ENCODE measurements at regions not wholly inside any gene's neighbourhood (a gene's known extent, or its start where the extent isn't known, plus 50 kb on each side); places are given as distances from the start of the nearest gene placed in this dataset.
"Not testable (repeated sequence)": the region's sequence is repeated elsewhere in the genome, so short reads cannot be mapped to it uniquely, and the experiment has no call there.

- DNase-seq = no peak
These were observed 158.3 kb downstream of the MTX2 start for GRCh38 chr2:176427549-176427948.

GRCh38 chr2:176428944-176429469 lies 159.8 kb downstream of the MTX2 start:
- DNase-seq = not testable (repeated sequence)

GRCh38 chr2:176432434-176432833 lies 163.2 kb downstream of the MTX2 start:
- no peak for DNase-seq

GRCh38 chr2:176435729-176436128 lies 166.5 kb downstream of the MTX2 start:
- DNase-seq = no peak

GRCh38 chr2:176443946-176444345 lies 174.7 kb downstream of the MTX2 start:
- DNase-seq = no peak

- DNase-seq = no peak
These were observed 176.7 kb downstream of the MTX2 start for GRCh38 chr2:176445956-176446355.

- no peak for DNase-seq
These were observed 177.6 kb downstream of the MTX2 start for GRCh38 chr2:176446718-176447414.

GRCh38 chr2:176447616-176448015 lies 178.4 kb downstream of the MTX2 start:
- DNase-seq = no peak

GRCh38 chr2:176449852-176450251 lies 180.6 kb downstream of the MTX2 start:
- no peak for DNase-seq

- DNase-seq = no peak
These were observed 184.5 kb downstream of the MTX2 start for GRCh38 chr2:176453784-176454183.

GRCh38 chr2:176454893-176455815 lies 185.9 kb downstream of the MTX2 start:
- DNase-seq = peak; percentile 64 to 66

- DNase-seq = no peak
These were observed 186.6 kb downstream of the MTX2 start for GRCh38 chr2:176455816-176456291.

- no peak for DNase-seq
These were observed 188.2 kb downstream of the MTX2 start for GRCh38 chr2:176457481-176457880.

- no peak for DNase-seq
These were observed 192.0 kb downstream of the MTX2 start for GRCh38 chr2:176461098-176461808.

GRCh38 chr2:176461809-176462670 lies 192.8 kb downstream of the MTX2 start:
- DNase-seq = no peak

- no peak for DNase-seq
These were observed 194.3 kb downstream of the MTX2 start for GRCh38 chr2:176463546-176463945.

GRCh38 chr2:176464886-176465564 lies 195.8 kb downstream of the MTX2 start:
- DNase-seq = no peak

GRCh38 chr2:176466918-176467452 lies 197.7 kb downstream of the MTX2 start:
- no peak for DNase-seq

GRCh38 chr2:176467595-176467994 lies 198.4 kb downstream of the MTX2 start:
- DNase-seq = no peak

GRCh38 chr2:176468457-176469113 lies 199.3 kb downstream of the MTX2 start:
- DNase-seq = no peak

GRCh38 chr2:176470713-176471112 lies 201.5 kb downstream of the MTX2 start:
- DNase-seq = no peak

Measured in CD4-positive, alpha-beta T cell treated with Interleukin-4 for 1 hour (primary cell).